Neural crest cell (in vitro differentiated cells): ENCODE measurements at regions not wholly inside any gene's neighbourhood (a gene's known extent, or its start where the extent isn't known, plus 50 kb on each side); places are given as distances from the start of the nearest gene placed in this dataset.
A peak's percentile ranks its signal among the peaks of the same experiment; 100 is the strongest.

Experiments used
- DNase-seq: peaks from one replicate; pipeline ENCODE4 v3.0.0; 2021; ENCODE audit warnings: low read depth, mixed read lengths, low spot score
- H3K27ac Mint-ChIP-seq: one replicate; pipeline ENCODE4 v1.8.0; 2021; ENCODE audit warnings: mild to moderate bottlenecking, mixed read lengths; ENCODE audit not compliant: unreplicated experiment
- H3K27me3 Mint-ChIP-seq: 2 replicates; pipeline ENCODE4 v1.8.0; 2021; ENCODE audit warnings: low read depth, mild to moderate bottlenecking, mixed read lengths
- H3K36me3 Mint-ChIP-seq: 2 replicates; pipeline ENCODE4 v1.8.0; 2021; ENCODE audit warnings: low read depth, mild to moderate bottlenecking, mixed read lengths
- H3K4me1 Mint-ChIP-seq: 2 replicates; pipeline ENCODE4 v1.8.0; 2021; ENCODE audit warnings: mixed read lengths
- H3K4me3 Mint-ChIP-seq: one replicate; pipeline ENCODE4 v1.8.0; 2021; ENCODE audit warnings: mild to moderate bottlenecking, mixed read lengths
- H3K9me3 Mint-ChIP-seq: 2 replicates; pipeline ENCODE4 v1.8.0; 2021; ENCODE audit warnings: mixed read lengths
- CTCF ChIP-seq: fragments of 200-600 bp; sonication (generic); conservative IDR thresholded peaks from 2 replicates; pipeline ENCODE4 v1.5.0; 2021; ENCODE audit warnings: antibody characterized with exemption, mild to moderate bottlenecking

DNA sequence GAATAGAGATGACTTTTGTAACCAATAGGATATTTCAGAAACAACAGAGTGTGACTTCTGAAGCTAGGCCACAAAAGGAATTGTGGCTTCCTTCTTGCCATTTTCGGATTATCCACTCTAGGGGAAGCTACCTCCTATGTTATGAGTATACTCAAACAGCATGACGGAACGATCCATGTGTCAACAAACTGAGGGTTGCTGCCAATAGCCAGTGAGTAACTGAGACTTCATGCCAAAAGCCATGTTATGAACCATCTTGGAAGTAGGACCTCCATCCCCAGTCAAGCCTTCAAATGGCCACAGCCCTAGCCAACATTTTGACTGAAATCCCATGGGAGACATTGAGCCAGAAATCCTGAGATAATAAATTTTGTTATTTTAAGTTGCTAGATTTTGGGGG lies 69.0 kb upstream of the IL6 start:
- H3K36me3 Mint-ChIP-seq, result no peaks in the 10 kb centered on the region
- no peak overlapping the region for H3K4me3 Mint-ChIP-seq
- peaks cover 18% of the 10 kb centered on the region for H3K4me1 Mint-ChIP-seq
- H3K27me3 Mint-ChIP-seq, result no peaks in the 10 kb centered on the region
- H3K9me3 Mint-ChIP-seq, result peaks cover 6% of the 10 kb centered on the region
- no peak for TF ChIP-seq CTCF
- H3K27ac Mint-ChIP-seq, result peak overlapping the region; percentile 74
- no peak for DNase-seq

DNA sequence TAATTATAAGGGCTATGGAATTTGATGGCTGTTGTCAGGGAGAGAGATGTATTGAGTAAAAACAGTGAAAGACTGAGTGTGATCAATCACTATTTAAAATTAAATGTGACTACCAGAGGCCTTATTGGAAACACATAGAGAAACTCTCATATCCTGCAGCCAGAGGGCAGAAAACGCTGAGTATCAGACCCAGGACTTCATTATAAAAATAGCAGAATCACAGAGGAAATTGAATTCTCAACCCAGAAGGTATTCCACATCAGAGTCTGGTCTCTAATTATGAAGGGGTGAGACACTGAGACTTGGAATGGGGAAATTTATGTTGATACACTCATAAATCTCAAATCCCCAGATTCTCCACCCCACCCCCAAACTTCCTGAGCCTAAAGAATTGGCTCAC lies 69.5 kb upstream of the IL6 start:
- Mint-ChIP-seq H3K4me3 (no peak overlapping the region), H3K9me3 (peaks cover 5% of the 10 kb centered on the region), H3K4me1 (peaks cover 14% of the 10 kb centered on the region), H3K27me3 (no peaks in the 10 kb centered on the region), H3K27ac (no peak overlapping the region), H3K36me3 (no peaks in the 10 kb centered on the region)
- no peak for DNase-seq
- TF ChIP-seq CTCF, result no peak

DNA sequence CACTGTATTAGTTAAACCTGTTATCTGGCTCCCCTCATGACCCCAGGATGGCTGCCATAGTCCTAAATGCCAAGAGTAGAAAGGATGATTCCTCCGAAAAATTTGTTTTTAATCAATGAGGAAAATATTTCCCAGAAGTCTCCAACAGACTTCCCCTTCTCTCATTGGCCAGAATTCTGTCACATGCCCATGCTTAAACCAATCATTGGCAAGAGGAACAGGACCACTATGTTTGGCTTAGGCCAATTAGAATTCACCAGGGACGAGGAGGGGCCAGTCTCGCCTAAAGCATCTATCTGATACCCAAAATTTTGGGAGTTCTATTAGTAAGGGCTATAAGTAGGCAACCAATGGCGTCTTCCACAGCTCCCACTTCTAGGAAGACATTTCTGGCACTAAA lies 71.2 kb upstream of the IL6 start:
- TF ChIP-seq CTCF, result no peak
- Mint-ChIP-seq H3K4me3 (no peak overlapping the region), H3K4me1 (peaks cover 11% of the 10 kb centered on the region), H3K27me3 (no peaks in the 10 kb centered on the region), H3K36me3 (no peaks in the 10 kb centered on the region), H3K9me3 (peaks cover 8% of the 10 kb centered on the region), H3K27ac (no peak overlapping the region)
- no peak for DNase-seq

GRCh38 chr7:22654831-22655230 lies 72.2 kb upstream of the IL6 start:
- no peaks in the 10 kb centered on the region for H3K36me3 Mint-ChIP-seq
- H3K4me3 Mint-ChIP-seq, result no peak overlapping the region
- H3K27ac Mint-ChIP-seq, result no peak overlapping the region
- DNase-seq, result no peak
- H3K9me3 Mint-ChIP-seq, result peaks cover 14% of the 10 kb centered on the region
- no peak for TF ChIP-seq CTCF
- H3K4me1 Mint-ChIP-seq, result peaks cover 11% of the 10 kb centered on the region
- no peaks in the 10 kb centered on the region for H3K27me3 Mint-ChIP-seq

GRCh38 chr7:22653951-22654350 lies 73.0 kb upstream of the IL6 start:
- Mint-ChIP-seq H3K4me1 (peaks cover 11% of the 10 kb centered on the region), H3K4me3 (no peak overlapping the region), H3K36me3 (no peaks in the 10 kb centered on the region), H3K9me3 (peaks cover 16% of the 10 kb centered on the region), H3K27ac (peak overlapping the region; percentile 1), H3K27me3 (no peaks in the 10 kb centered on the region)
- no peak for DNase-seq
- TF ChIP-seq CTCF, result no peak
